ENCODE measurements at regions not wholly inside any gene's neighbourhood (a gene's known extent, or its start where the extent isn't known, plus 50 kb on each side); places are given as distances from the start of the nearest gene placed in this dataset.

GRCh38 chr9:80004714-80005113 lies 432.9 kb downstream of the TLE4 start:
- ATAC-seq (ENCODE audit: poor library complexity): no peak
- Mint-ChIP-seq H3K27ac (no peak overlapping the region), H3K4me3 (no peak overlapping the region), H3K9me3 (no peaks in the 10 kb centered on the region), H3K4me1 (ENCODE audit: low read depth) (no peaks in the 10 kb centered on the region), H3K36me3 (ENCODE audit: low read depth) (no peaks in the 10 kb centered on the region), H3K27me3 (no peaks in the 10 kb centered on the region)
- Histone ChIP-seq H3K4me3 (ENCODE audit: low read length) (no peak overlapping the region), H3K27ac (ENCODE audit: low read depth in 1 of 2, low read length in 2 of 2) (no peak overlapping the region), H3K4me1 (ENCODE audit: insufficient read depth, low read length) (no peaks in the 10 kb centered on the region), H3K36me3 (ENCODE audit: insufficient read depth, low read length) (no peaks in the 10 kb centered on the region), H3K27me3 (ENCODE audit: control insufficient read depth in 1 of 2, insufficient read depth in 2 of 2, low read length in 2 of 2) (no peaks in the 10 kb centered on the region), H3K9me3 (ENCODE audit: control insufficient read depth in 1 of 2, insufficient read depth in 1 of 2, low read length in 2 of 2) (no peaks in the 10 kb centered on the region)
- intact Hi-C loops (cut with DNase I, micrococcal nuclease): loop anchor here in 1 of 2 experiments (5.0 kb wide), 2 partner anchors 32 to 47 kb away; no protein-coding TSS in a partner anchor
- CTCF ChIA-PET: no interaction called here
- TF ChIP-seq CTCF (IDR thresholded peaks at IDR 0.05): no peak
- DNase-seq: no peak
- POLR2A ChIA-PET: no interaction called here

- CTCF ChIA-PET: no interaction called here
- no peak overlapping the region for H3K4me3 ChIP-seq (ENCODE audit: low read length)
- Mint-ChIP-seq H3K27ac (no peak overlapping the region), H3K4me3 (no peak overlapping the region), H3K27me3 (no peaks in the 10 kb centered on the region), H3K9me3 (no peaks in the 10 kb centered on the region), H3K36me3 (ENCODE audit: low read depth) (no peaks in the 10 kb centered on the region), H3K4me1 (ENCODE audit: low read depth) (no peaks in the 10 kb centered on the region)
- ATAC-seq (ENCODE audit: poor library complexity): no peak
- no peaks in the 10 kb centered on the region for H3K36me3 ChIP-seq (ENCODE audit: insufficient read depth, low read length)
- no peaks in the 10 kb centered on the region for H3K4me1 ChIP-seq (ENCODE audit: insufficient read depth, low read length)
- DNase-seq: no peak
- H3K27ac ChIP-seq (ENCODE audit: low read depth in 1 of 2, low read length in 2 of 2): no peak overlapping the region
- intact Hi-C loops (cut with DNase I, micrococcal nuclease): no loop called here
- TF ChIP-seq CTCF (IDR thresholded peaks at IDR 0.05): no peak
- H3K9me3 ChIP-seq (ENCODE audit: control insufficient read depth in 1 of 2, insufficient read depth in 1 of 2, low read length in 2 of 2): no peaks in the 10 kb centered on the region
- H3K27me3 ChIP-seq (ENCODE audit: control insufficient read depth in 1 of 2, insufficient read depth in 2 of 2, low read length in 2 of 2): no peaks in the 10 kb centered on the region
- POLR2A ChIA-PET: no interaction called here
These were observed 418.8 kb downstream of the TLE4 start for GRCh38 chr9:79990536-79990935.

GRCh38 chr9:79989079-79989478 lies 417.3 kb downstream of the TLE4 start:
- CTCF ChIA-PET: no interaction called here
- H3K4me3 ChIP-seq (ENCODE audit: low read length): no peak overlapping the region
- Mint-ChIP-seq H3K4me1 (ENCODE audit: low read depth) (no peaks in the 10 kb centered on the region), H3K36me3 (ENCODE audit: low read depth) (no peaks in the 10 kb centered on the region), H3K27me3 (no peaks in the 10 kb centered on the region), H3K9me3 (no peaks in the 10 kb centered on the region), H3K4me3 (no peak overlapping the region), H3K27ac (no peak overlapping the region)
- no peak for TF ChIP-seq CTCF (IDR thresholded peaks at IDR 0.05)
- intact Hi-C loops (cut with DNase I, micrococcal nuclease): no loop called here
- DNase-seq: no peak
- no peak for ATAC-seq (ENCODE audit: poor library complexity)
- POLR2A ChIA-PET: no interaction called here
- H3K4me1 ChIP-seq (ENCODE audit: insufficient read depth, low read length): no peaks in the 10 kb centered on the region
- H3K27me3 ChIP-seq (ENCODE audit: control insufficient read depth in 1 of 2, insufficient read depth in 2 of 2, low read length in 2 of 2): no peaks in the 10 kb centered on the region
- no peaks in the 10 kb centered on the region for H3K36me3 ChIP-seq (ENCODE audit: insufficient read depth, low read length)
- no peak overlapping the region for H3K27ac ChIP-seq (ENCODE audit: low read depth in 1 of 2, low read length in 2 of 2)
- H3K9me3 ChIP-seq (ENCODE audit: control insufficient read depth in 1 of 2, insufficient read depth in 1 of 2, low read length in 2 of 2): no peaks in the 10 kb centered on the region

Measured in CD4-positive, alpha-beta T cell (primary cell).